ENCODE measurements at regions not wholly inside any gene's neighbourhood (a gene's known extent, or its start where the extent isn't known, plus 50 kb on each side); places are given as distances from the start of the nearest gene placed in this dataset.

GRCh38 chr15:38005953-38006808, 71.7 kb downstream of the TMCO5A start:
- TF ChIP-seq POLR2A (IDR thresholded peaks at IDR 0.05) (no peak), CTCF (IDR thresholded peaks at IDR 0.05) (no peak)

Measured in Peyer's patch (tissue), 4 donors.